ENCODE measurements at regions not wholly inside any gene's neighbourhood (a gene's known extent, or its start where the extent isn't known, plus 50 kb on each side); places are given as distances from the start of the nearest gene placed in this dataset.

- no peak for DNase-seq
These were observed 205.2 kb downstream of the BRD1 start for GRCh38 chr22:49622241-49623105.

GRCh38 chr22:49621601-49622210 lies 206.0 kb downstream of the BRD1 start:
- no peak for DNase-seq

GRCh38 chr22:49620666-49621065 lies 207.0 kb downstream of the BRD1 start:
- no peak for DNase-seq

GRCh38 chr22:49620003-49620556 lies 207.6 kb downstream of the BRD1 start:
- no peak for DNase-seq

GRCh38 chr22:49619301-49619700 lies 208.4 kb downstream of the BRD1 start:
- DNase-seq: no peak

- no peak for DNase-seq
These were observed 209.1 kb downstream of the BRD1 start for GRCh38 chr22:49618677-49618953.

- no peak for DNase-seq
These were observed 209.6 kb downstream of the BRD1 start for GRCh38 chr22:49617866-49618676.

GRCh38 chr22:49617264-49617663 lies 210.4 kb downstream of the BRD1 start:
- DNase-seq: no peak

- no peak for DNase-seq
These were observed 211.1 kb downstream of the BRD1 start for GRCh38 chr22:49616356-49617231.

GRCh38 chr22:49614966-49615965 lies 212.4 kb downstream of the BRD1 start:
- no peak for DNase-seq

- DNase-seq: no peak
These were observed 214.0 kb downstream of the BRD1 start for GRCh38 chr22:49613511-49614270.

- no peak for DNase-seq
These were observed 214.6 kb downstream of the BRD1 start for GRCh38 chr22:49613108-49613507.

- no peak for DNase-seq
These were observed 218.3 kb downstream of the BRD1 start for GRCh38 chr22:49609207-49609876.

GRCh38 chr22:49608660-49609059 lies 219.0 kb downstream of the BRD1 start:
- no peak for DNase-seq

GRCh38 chr22:49608228-49608627 lies 219.4 kb downstream of the BRD1 start:
- DNase-seq: no peak

GRCh38 chr22:49607821-49608220 lies 219.9 kb downstream of the BRD1 start:
- no peak for DNase-seq

GRCh38 chr22:49606562-49607290 lies 220.9 kb downstream of the BRD1 start:
- no peak for DNase-seq

- DNase-seq: no peak
These were observed 222.9 kb downstream of the BRD1 start for GRCh38 chr22:49604732-49605302.

All from skin of body (tissue), 1 donor.